ENCODE measurements at regions not wholly inside any gene's neighbourhood (a gene's known extent, or its start where the extent isn't known, plus 50 kb on each side); places are given as distances from the start of the nearest gene placed in this dataset.

DNA sequence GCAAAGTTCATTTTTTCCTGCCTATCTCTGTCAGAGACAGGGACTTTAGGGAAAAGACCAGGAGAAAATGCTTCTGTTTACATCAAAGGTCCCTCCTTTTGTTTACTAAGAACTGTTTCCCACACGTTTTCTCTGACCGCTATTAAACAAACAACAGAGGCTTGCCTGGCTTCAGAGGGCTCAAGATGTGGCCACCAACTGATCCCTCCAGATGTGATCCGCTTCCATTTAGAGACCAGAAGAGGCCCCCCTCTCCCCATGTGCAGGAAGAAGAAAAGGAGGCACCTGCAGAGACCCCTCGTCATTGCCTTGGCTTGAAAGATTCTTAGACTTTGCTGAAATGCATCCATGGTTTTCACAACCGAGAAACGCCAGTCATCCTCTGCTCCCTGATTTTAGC, 217.9 kb upstream of the PWP1 start:
- FAIRE-seq (no peak), DNase-seq (ENCODE audit: insufficient read length, low spot score) (no peak)
- TF ChIP-seq CTCF (IDR thresholded peaks at IDR 0.05; ENCODE audit: insufficient read depth, missing control alignments), result no peak

GRCh38 chr12:107468182-107468581, 217.4 kb upstream of the PWP1 start:
- no peak for TF ChIP-seq CTCF (IDR thresholded peaks at IDR 0.05; ENCODE audit: insufficient read depth, missing control alignments)
- FAIRE-seq, result no peak
- no peak for DNase-seq (ENCODE audit: insufficient read length, low spot score)

DNA sequence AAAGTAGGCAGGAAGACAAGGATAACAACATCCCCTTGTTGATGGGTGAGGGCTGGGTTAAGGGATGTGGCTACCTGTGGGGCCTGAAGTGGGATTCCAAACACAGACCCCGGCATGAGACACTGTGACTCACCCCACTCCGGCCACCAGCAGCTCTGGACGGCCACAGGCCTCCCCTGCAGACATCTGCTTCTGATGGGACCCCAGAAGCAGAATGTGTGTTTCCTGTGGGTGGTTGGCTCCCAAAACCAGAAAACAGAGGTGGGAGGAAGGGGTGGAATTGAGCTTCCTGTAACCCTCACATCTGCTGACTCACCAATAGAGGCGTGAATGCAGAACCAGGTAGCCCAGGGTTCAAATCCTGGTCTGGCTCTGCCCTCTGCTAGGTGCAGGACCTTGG, 216.6 kb upstream of the PWP1 start:
- FAIRE-seq, result no peak
- DNase-seq (ENCODE audit: insufficient read length, low spot score), result no peak
- no peak for TF ChIP-seq CTCF (IDR thresholded peaks at IDR 0.05; ENCODE audit: insufficient read depth, missing control alignments)

- FAIRE-seq (no peak), DNase-seq (ENCODE audit: insufficient read length, low spot score) (no peak)
- no peak for TF ChIP-seq CTCF (IDR thresholded peaks at IDR 0.05; ENCODE audit: insufficient read depth, missing control alignments)
These were observed 215.0 kb upstream of the PWP1 start for GRCh38 chr12:107470645-107471044.

- FAIRE-seq (no peak), DNase-seq (ENCODE audit: insufficient read length, low spot score) (no peak)
- no peak for TF ChIP-seq CTCF (IDR thresholded peaks at IDR 0.05; ENCODE audit: insufficient read depth, missing control alignments)
These were observed 213.3 kb upstream of the PWP1 start for GRCh38 chr12:107472308-107472707.

GRCh38 chr12:107474099-107474498, 211.5 kb upstream of the PWP1 start:
- FAIRE-seq, result no peak
- TF ChIP-seq CTCF (IDR thresholded peaks at IDR 0.05; ENCODE audit: insufficient read depth, missing control alignments), result no peak

DNA sequence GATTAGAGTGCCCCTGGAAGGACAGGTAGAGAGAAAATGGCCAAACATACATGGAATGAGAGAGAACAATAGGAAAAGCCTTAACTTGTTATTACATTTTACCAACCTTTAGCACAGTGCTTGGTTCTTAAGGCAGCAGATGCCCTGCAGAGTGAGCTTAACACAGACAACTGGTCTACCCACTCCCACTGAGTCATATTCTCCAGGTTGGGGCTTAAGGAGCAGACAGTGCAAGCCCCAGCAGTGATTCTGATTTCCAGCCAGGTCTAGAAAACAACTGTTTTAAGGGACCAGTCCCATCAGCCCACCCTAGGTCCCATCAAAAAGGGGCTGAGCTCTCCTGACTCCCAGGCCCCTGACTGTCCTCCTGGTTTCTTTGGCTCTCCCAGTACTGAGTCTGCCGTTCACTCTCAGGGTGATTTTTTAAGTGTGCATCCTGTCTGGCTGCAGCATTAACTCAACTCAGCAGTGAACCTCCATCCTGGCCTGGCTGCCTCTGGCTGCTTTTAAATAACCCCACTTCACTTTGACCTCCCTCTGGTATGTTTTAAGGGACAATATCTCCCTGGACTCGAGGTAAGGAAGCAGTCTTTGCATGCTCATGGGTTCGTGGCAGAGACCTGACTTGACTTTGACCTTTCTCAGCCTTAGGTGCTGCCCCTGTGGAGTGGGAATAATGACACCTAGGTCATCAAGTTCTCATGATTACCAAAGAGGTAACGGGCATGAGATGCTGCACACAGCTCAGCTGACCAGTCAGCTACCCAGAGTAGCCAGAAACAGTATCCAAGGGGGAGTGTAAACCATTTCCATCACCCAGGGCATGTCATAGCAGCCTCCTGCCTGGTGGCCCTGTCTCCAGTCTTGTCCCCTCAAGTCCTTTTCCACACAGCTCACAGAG, 210.7 kb upstream of the PWP1 start:
- no peak for TF ChIP-seq CTCF (IDR thresholded peaks at IDR 0.05; ENCODE audit: insufficient read depth, missing control alignments)
- DNase-seq (ENCODE audit: insufficient read length, low spot score) (no peak), FAIRE-seq (no peak)

More at GRCh38 chr12:107474099-107474498, 211.5 kb upstream of the PWP1 start:
- DNase-seq (ENCODE audit: insufficient read length, low spot score), result no peak
